ENCODE measurements at regions not wholly inside any gene's neighbourhood (a gene's known extent, or its start where the extent isn't known, plus 50 kb on each side); places are given as distances from the start of the nearest gene placed in this dataset.
A peak's percentile ranks its signal among the peaks of the same experiment; 100 is the strongest.

GRCh38 chr10:33571616-33572015, 237.1 kb upstream of the NRP1 start:
- H3K27me3 ChIP-seq = no peaks in the 10 kb centered on the region
- WGBS, 4 donors = 88 to 96% (median 94%) methylated on average over 1 of the region's 1 CpG
- no peak overlapping the region for H3K4me3 ChIP-seq
- TF ChIP-seq POLR2A (IDR thresholded peaks at IDR 0.05) (no peak), CTCF (IDR thresholded peaks at IDR 0.05) (no peak)
- DNase-seq = no peak
- H3K27ac ChIP-seq = no peak overlapping the region
- H3K36me3 ChIP-seq (replicated peaks in 1 of 2) = no peaks in the 10 kb centered on the region
- intact Hi-C loops (cut with DNase I) = no loop called here
- H3K4me1 ChIP-seq (replicated peaks in 1 of 2) = no peaks in the 10 kb centered on the region
- H3K9me3 ChIP-seq (replicated peaks in 1 of 3) = no peaks in the 10 kb centered on the region

GRCh38 chr10:33570495-33570894, 236.0 kb upstream of the NRP1 start:
- no peak overlapping the region for H3K4me3 ChIP-seq
- H3K27ac ChIP-seq = peak overlapping the region in 1 of 5 donors; percentile 67
- H3K9me3 ChIP-seq (replicated peaks in 1 of 3) = no peaks in the 10 kb centered on the region
- peak in 6 of 7 donors; percentile 13 to 56 (median 30) for DNase-seq
- intact Hi-C loops (cut with DNase I) = no loop called here
- TF ChIP-seq POLR2A (IDR thresholded peaks at IDR 0.05) (no peak), CTCF (IDR thresholded peaks at IDR 0.05) (no peak)
- H3K4me1 ChIP-seq (replicated peaks in 1 of 2) = no peaks in the 10 kb centered on the region
- no peaks in the 10 kb centered on the region for H3K27me3 ChIP-seq
- H3K36me3 ChIP-seq (replicated peaks in 1 of 2) = no peaks in the 10 kb centered on the region
- WGBS, 4 donors = 65 to 76% (median 70%) methylated on average over 3 of the region's 3 CpGs

- TF ChIP-seq POLR2A (IDR thresholded peaks at IDR 0.05) = no peak
- TF ChIP-seq CTCF (IDR thresholded peaks at IDR 0.05) = no peak
- H3K36me3 ChIP-seq (replicated peaks in 1 of 2) = no peaks in the 10 kb centered on the region
- H3K27me3 ChIP-seq = no peaks in the 10 kb centered on the region
- H3K4me3 ChIP-seq = no peak overlapping the region
- WGBS, 4 donors = 58 to 78% (median 67%) methylated on average over 1 of the region's 1 CpG
- DNase-seq = no peak
- H3K27ac ChIP-seq = peak overlapping the region in 1 of 5 donors; percentile 67
- no peaks in the 10 kb centered on the region for H3K4me1 ChIP-seq (replicated peaks in 1 of 2)
- intact Hi-C loops (cut with DNase I) = no loop called here
- no peaks in the 10 kb centered on the region for H3K9me3 ChIP-seq (replicated peaks in 1 of 3)
Observed at GRCh38 chr10:33569702-33570101, 235.2 kb upstream of the NRP1 start.

GRCh38 chr10:33566426-33566825, 232.0 kb upstream of the NRP1 start:
- WGBS, 4 donors = 44 to 67% (median 62%) methylated on average over 3 of the region's 3 CpGs
- no peaks in the 10 kb centered on the region for H3K9me3 ChIP-seq (replicated peaks in 1 of 3)
- no peaks in the 10 kb centered on the region for H3K36me3 ChIP-seq (replicated peaks in 1 of 2)
- H3K27ac ChIP-seq = no peak overlapping the region
- H3K27me3 ChIP-seq = no peaks in the 10 kb centered on the region
- no peaks in the 10 kb centered on the region for H3K4me1 ChIP-seq (replicated peaks in 1 of 2)
- no peak overlapping the region for H3K4me3 ChIP-seq
- DNase-seq = peak in 3 of 7 donors; percentile 7 to 17 (median 17)
- intact Hi-C loops (cut with DNase I) = no loop called here
- TF ChIP-seq CTCF (IDR thresholded peaks at IDR 0.05) (no peak), POLR2A (IDR thresholded peaks at IDR 0.05) (no peak)

Measured in adrenal gland (tissue), 9 donors.